K562 (cell line): ENCODE measurements at regions not wholly inside any gene's neighbourhood (a gene's known extent, or its start where the extent isn't known, plus 50 kb on each side); places are given as distances from the start of the nearest gene placed in this dataset.

Experiments
- ARID3B ChIP-seq: fragments of 250-450 bp; sonication (Bioruptor Pico); IDR thresholded peaks from 2 replicates; pipeline ENCODE4 v1.4.0; 2020; ENCODE audit warnings: borderline replicate concordance
- E2F6 ChIP-seq, 2 experiments: IDR thresholded peaks; 2 replicates each; pipeline ENCODE4 v1.6.1; 2011; ENCODE audit warnings: borderline replicate concordance in 1 of 2, control low read depth in 1 of 2, low read depth in 1 of 2, low read length in 1 of 2, mild to moderate bottlenecking in 1 of 2, mixed read lengths in 1 of 2, moderate library complexity in 1 of 2; ENCODE audit not compliant: insufficient read depth in 1 of 2, insufficient read length in 1 of 2, poor library complexity in 1 of 2, severe bottlenecking in 1 of 2; ENCODE audit errors: extremely low read depth in 1 of 2
- ETS1 ChIP-seq: conservative IDR thresholded peaks from 2 replicates; pipeline ENCODE4 v1.6.1; 2011; ENCODE audit warnings: low read depth, mild to moderate bottlenecking, low read length; ENCODE audit not compliant: control insufficient read depth
- GMEB1 ChIP-seq: fragments of 250-450 bp; sonication (Bioruptor Pico); IDR thresholded peaks from 2 replicates; pipeline ENCODE4 v1.4.0; 2020; ENCODE audit warnings: mild to moderate bottlenecking
- HINFP ChIP-seq: fragments of 450-650 bp; conservative IDR thresholded peaks from 2 replicates; pipeline ENCODE4 v1.6.1; 2016; ENCODE audit warnings: missing genetic modification characterization, low read depth, mild to moderate bottlenecking, control low read depth, missing compliant biosample characterization
- HSF4 ChIP-seq: fragments of 250-450 bp; sonication (Bioruptor Pico); IDR thresholded peaks from 2 replicates; pipeline ENCODE4 v2.1.2; 2022; ENCODE audit warnings: mild to moderate bottlenecking, moderate library complexity, borderline replicate concordance
- MTA3 ChIP-seq: fragments of 450-650 bp; formaldehyde crosslinking; IDR thresholded peaks from 2 replicates; pipeline ENCODE4 v1.6.1; 2017; ENCODE audit warnings: mild to moderate bottlenecking, borderline replicate concordance
- NCOR1 ChIP-seq: fragments of 450-650 bp; IDR thresholded peaks from 2 replicates; pipeline ENCODE4 v1.6.1; 2016; ENCODE audit warnings: mild to moderate bottlenecking, moderate library complexity
- NR4A1 ChIP-seq, 2 experiments: fragments of 250-450 bp in 1 of 2; fragments of 450-650 bp in 1 of 2; sonication (Bioruptor Pico) in 1 of 2; IDR thresholded peaks; 2 replicates each; pipeline versions ENCODE4 v1.4.0 to v1.6.1; 2016 to 2020; ENCODE audit warnings: mild to moderate bottlenecking in 2 of 2, missing compliant biosample characterization in 1 of 2, missing genetic modification characterization in 1 of 2, moderate library complexity in 1 of 2
- RAD21 ChIP-seq, 2 experiments: fragments of 250-450 bp in 1 of 2; fragments of 450-650 bp in 1 of 2; sonication (Bioruptor Pico) in 1 of 2; formaldehyde crosslinking in 1 of 2; IDR thresholded peaks in 1 of 2; conservative IDR thresholded peaks in 1 of 2; 2 replicates each; pipeline versions ENCODE4 v1.4.0 to v1.8.0; 2020 to 2022; ENCODE audit warnings: mild to moderate bottlenecking in 2 of 2, moderate library complexity in 1 of 2
- SMAD3 ChIP-seq: fragments of 450-650 bp; formaldehyde crosslinking; conservative IDR thresholded peaks from 2 replicates; pipeline ENCODE4 v1.4.0; 2020; ENCODE audit warnings: mild to moderate bottlenecking
- TRIM24 ChIP-seq, 2 experiments: fragments of 450-650 bp; IDR thresholded peaks; 2 replicates each; pipeline ENCODE4 v1.6.1; 2016
- ZC3H4 ChIP-seq: sonication (generic); formaldehyde crosslinking; IDR thresholded peaks from 2 replicates; pipeline ENCODE4 v1.9.0; 2021; ENCODE audit warnings: missing genetic modification reagents, borderline replicate concordance
- ZNF41 ChIP-seq: fragments of 250-450 bp; sonication (Bioruptor Pico); conservative IDR thresholded peaks from 2 replicates; pipeline ENCODE4 v1.4.0; 2020; ENCODE audit warnings: mild to moderate bottlenecking
- ZNF445 ChIP-seq: fragments of 250-450 bp; sonication (Bioruptor Pico); IDR thresholded peaks from 2 replicates; pipeline ENCODE4 v1.4.0; 2020; ENCODE audit warnings: low read depth, mild to moderate bottlenecking, moderate library complexity

- TF ChIP-seq E2F6 (IDR thresholded peaks at IDR 0.05; ENCODE audit: borderline replicate concordance in 1 of 2, extremely low read depth in 1 of 2, insufficient read depth in 1 of 2, insufficient read length in 1 of 2, low read depth in 1 of 2, low read length in 1 of 2, poor library complexity in 1 of 2, severe bottlenecking in 1 of 2) = peak in 1 of 2 experiments; percentile 24
- TF ChIP-seq NR4A1 (CRISPR knock-in tag; IDR thresholded peaks at IDR 0.05) = 0 out of 2 replicates have a peak, but pooled peaks have one; percentile 67
- no peak; the same call in 1 of the 2 replicates for TF ChIP-seq NR4A1 (tag; IDR thresholded peaks at IDR 0.05)
- 0 out of 2 replicates have a peak, but pooled peaks have one; percentile 22 for TF ChIP-seq ARID3B (CRISPR knock-in tag)
- peak; percentile 65; the same call in 1 of the 2 replicates for TF ChIP-seq ETS1
- TF ChIP-seq ZNF41 = 0 out of 2 replicates have a peak, but pooled peaks have one; percentile 5
- TF ChIP-seq MTA3 = peak; percentile 13; the same call in 1 of the 2 replicates
- TF ChIP-seq HINFP (tag) = peak; percentile 50; the same call in 1 of the 2 replicates
- 0 out of 2 replicates have a peak, but pooled peaks have one; percentile 7 for TF ChIP-seq SMAD3 (CRISPR knock-in tag)
- TF ChIP-seq GMEB1 (CRISPR knock-in tag) = 0 out of 2 replicates have a peak, but pooled peaks have one; percentile 8
- TF ChIP-seq ZNF445 (CRISPR knock-in tag) = no peak
- peak; percentile 35 to 44 for TF ChIP-seq RAD21 (CRISPR knock-in tag; conservative IDR thresholded peaks at IDR 0.05 in 1 of 2, IDR thresholded peaks at IDR 0.05 in 1 of 2)
- no peak; the same call in 1 of the 2 replicates for TF ChIP-seq ZC3H4 (CRISPR knock-in tag)
- TF ChIP-seq TRIM24 (IDR thresholded peaks at IDR 0.05) = peak; percentile 83 to 89
- TF ChIP-seq HSF4 (CRISPR knock-in tag) = 0 out of 2 replicates have a peak, but pooled peaks have one; percentile 15
- peak; percentile 79 for TF ChIP-seq NCOR1
Observed at GRCh38 chr3:194256040-194256945, 94.8 kb downstream of the CPN2 start (continued).
